HG02885 (cell line): ENCODE measurements at regions not wholly inside any gene's neighbourhood (a gene's known extent, or its start where the extent isn't known, plus 50 kb on each side); places are given as distances from the start of the nearest gene placed in this dataset.
"Not testable (repeated sequence)": the region's sequence is repeated elsewhere in the genome, so short reads cannot be mapped to it uniquely, and the experiment has no call there.

Source experiments
- ATAC-seq: cut with Tn5 transposase; IDR thresholded peaks from one replicate; pipeline ENCODE4 v1.9.1; 2021; ENCODE audit warnings: mild to moderate bottlenecking; ENCODE audit not compliant: unreplicated experiment, poor library complexity

GRCh38 chr10:21106931-21107330 lies 209.8 kb upstream of the NEBL start:
- ATAC-seq: not testable (repeated sequence)

- not testable (repeated sequence) for ATAC-seq
These were observed 208.2 kb upstream of the NEBL start for GRCh38 chr10:21105331-21105730.

GRCh38 chr10:21100871-21101514 lies 203.9 kb upstream of the NEBL start:
- no peak for ATAC-seq

GRCh38 chr10:21100190-21100589 lies 203.1 kb upstream of the NEBL start:
- ATAC-seq: no peak

- no peak for ATAC-seq
These were observed 202.4 kb upstream of the NEBL start for GRCh38 chr10:21099291-21100062.

- ATAC-seq: no peak
These were observed 200.8 kb upstream of the NEBL start for GRCh38 chr10:21097926-21098355.

- ATAC-seq: no peak
These were observed 198.5 kb upstream of the NEBL start for GRCh38 chr10:21095494-21096055.

- ATAC-seq: no peak
These were observed 198.0 kb upstream of the NEBL start for GRCh38 chr10:21095073-21095472.

GRCh38 chr10:21092683-21093524 lies 195.8 kb upstream of the NEBL start:
- ATAC-seq: no peak

GRCh38 chr10:21090609-21091082 lies 193.5 kb upstream of the NEBL start:
- ATAC-seq: no peak

GRCh38 chr10:21087476-21087875 lies 190.4 kb upstream of the NEBL start:
- no peak for ATAC-seq

- no peak for ATAC-seq
These were observed 187.6 kb upstream of the NEBL start for GRCh38 chr10:21084700-21085099.

- no peak for ATAC-seq
These were observed 186.8 kb upstream of the NEBL start for GRCh38 chr10:21083861-21084260.

- no peak for ATAC-seq
These were observed 185.1 kb upstream of the NEBL start for GRCh38 chr10:21082206-21082605.

GRCh38 chr10:21080261-21080660 lies 183.2 kb upstream of the NEBL start:
- no peak for ATAC-seq

- ATAC-seq: no peak
These were observed 182.2 kb upstream of the NEBL start for GRCh38 chr10:21079330-21079658.

GRCh38 chr10:21078410-21079329 lies 181.6 kb upstream of the NEBL start:
- peak; percentile 75 for ATAC-seq

GRCh38 chr10:21077681-21078080 lies 180.6 kb upstream of the NEBL start:
- no peak for ATAC-seq

- ATAC-seq: no peak
These were observed 179.3 kb upstream of the NEBL start for GRCh38 chr10:21076381-21076780.

- ATAC-seq: no peak
These were observed 178.8 kb upstream of the NEBL start for GRCh38 chr10:21075880-21076279.
